ENCODE measurements at regions not wholly inside any gene's neighbourhood (a gene's known extent, or its start where the extent isn't known, plus 50 kb on each side); places are given as distances from the start of the nearest gene placed in this dataset.
"Not testable (repeated sequence)": the region's sequence is repeated elsewhere in the genome, so short reads cannot be mapped to it uniquely, and the experiment has no call there.

DNA sequence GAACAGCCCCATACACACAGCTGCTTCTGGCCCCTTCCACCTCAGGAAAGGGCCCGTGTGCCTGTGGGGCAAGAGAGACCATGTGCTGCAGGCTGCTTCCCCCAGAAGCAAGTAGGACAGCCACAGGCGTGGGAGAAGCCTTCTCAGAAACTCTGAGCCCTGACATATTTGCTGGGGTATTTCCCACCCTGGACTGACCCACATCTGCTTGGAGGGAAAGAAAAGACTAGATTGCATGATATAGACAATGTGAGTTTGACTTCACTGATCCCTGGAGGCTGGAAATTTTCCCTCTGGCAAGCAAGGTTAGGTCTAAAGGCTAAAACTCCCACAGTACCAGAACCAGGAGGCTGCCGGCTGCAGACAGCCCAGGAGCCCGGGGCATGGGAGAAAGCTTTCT is 213.3 kb upstream of the SSTR4 start:
- no peak for DNase-seq

DNA sequence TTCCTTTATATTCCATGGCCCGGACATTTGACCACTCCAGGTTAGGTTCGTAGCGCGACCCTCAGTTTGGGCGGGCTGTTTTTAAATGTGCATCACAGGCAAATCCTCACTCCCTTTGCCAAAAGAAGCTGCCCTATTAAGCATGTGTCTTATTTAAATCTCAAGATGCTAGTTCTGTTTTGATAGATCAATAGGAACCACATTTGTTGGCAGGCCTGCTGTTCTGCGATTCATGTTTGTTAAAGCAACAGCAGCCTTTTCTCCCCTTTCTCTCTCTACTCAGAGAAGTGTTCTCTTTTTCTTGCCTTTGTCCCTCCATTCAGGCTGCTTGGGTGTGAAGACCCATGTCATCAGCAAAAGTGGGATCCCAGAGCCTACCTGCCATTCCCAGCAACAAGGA is 212.0 kb upstream of the SSTR4 start:
- no peak for DNase-seq

GRCh38 chr20:22824077-22824476 is 211.0 kb upstream of the SSTR4 start:
- DNase-seq: no peak

DNA sequence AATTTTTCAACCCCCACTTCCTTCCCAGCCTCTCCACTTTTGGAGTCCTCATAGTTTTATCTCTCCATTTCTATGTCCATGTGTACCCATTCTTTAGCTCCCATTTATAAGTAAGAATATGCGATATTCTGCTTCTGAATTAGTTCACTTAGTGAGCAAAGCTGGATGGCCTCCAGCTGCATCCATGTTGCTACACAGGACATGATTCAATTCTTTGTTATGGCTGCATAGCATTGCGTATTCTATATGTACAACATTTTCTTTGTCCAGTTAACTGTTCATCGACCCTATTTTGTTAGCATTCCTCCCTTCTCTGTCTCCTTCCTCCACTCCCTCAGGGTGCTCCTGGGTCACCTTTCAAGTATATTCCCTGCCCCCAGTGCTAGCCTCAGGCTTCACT is 210.0 kb upstream of the SSTR4 start:
- no peak for DNase-seq

DNA sequence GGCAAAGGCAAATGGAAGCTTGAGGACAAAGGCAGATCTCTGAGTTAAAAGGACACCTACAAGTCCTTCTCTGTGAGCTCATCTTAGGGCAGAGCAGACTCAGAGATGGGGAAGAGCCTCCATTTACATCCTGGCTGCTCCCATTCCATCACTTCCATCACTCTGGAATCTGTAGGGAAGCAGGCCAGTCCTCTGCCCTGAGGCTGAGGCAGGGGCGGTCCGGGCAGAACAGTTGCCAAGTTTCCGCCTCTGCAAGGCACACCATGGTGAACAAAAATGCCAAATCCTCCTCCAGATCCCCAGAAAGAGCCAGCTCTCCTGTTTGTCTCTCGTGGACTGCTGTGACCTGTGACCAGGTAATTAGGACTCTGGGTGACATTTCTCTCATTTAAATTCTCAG is 209.6 kb upstream of the SSTR4 start:
- no peak for DNase-seq

GRCh38 chr20:22826306-22827230 is 208.5 kb upstream of the SSTR4 start:
- DNase-seq: no peak

- no peak for DNase-seq
Measured at GRCh38 chr20:22827916-22828315, 207.2 kb upstream of the SSTR4 start.

- no peak for DNase-seq
Measured at GRCh38 chr20:22829356-22829755, 205.8 kb upstream of the SSTR4 start.

GRCh38 chr20:22830138-22830537 is 205.0 kb upstream of the SSTR4 start:
- no peak for DNase-seq

DNA sequence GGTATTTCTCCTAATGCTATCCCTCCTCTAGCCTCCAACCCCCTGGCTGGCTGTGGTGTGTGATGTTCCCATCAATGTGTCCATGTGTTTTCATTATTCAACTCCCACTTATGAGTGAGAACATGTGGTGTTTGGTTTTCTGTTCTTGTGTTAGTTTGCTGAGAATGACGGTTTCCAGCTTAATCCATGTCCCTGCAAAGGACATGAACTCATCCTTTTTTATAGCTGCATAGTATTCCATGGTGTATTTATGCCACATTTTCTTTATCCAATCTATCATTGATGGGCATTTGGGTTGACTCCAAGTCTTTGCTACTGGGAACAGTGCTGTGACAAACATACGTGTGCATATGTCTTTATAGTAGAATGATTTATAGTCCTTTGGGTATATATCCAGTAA is 204.4 kb upstream of the SSTR4 start:
- DNase-seq: not testable (repeated sequence)

- DNase-seq: no peak
Measured at GRCh38 chr20:22833851-22834250, 201.3 kb upstream of the SSTR4 start.

DNA sequence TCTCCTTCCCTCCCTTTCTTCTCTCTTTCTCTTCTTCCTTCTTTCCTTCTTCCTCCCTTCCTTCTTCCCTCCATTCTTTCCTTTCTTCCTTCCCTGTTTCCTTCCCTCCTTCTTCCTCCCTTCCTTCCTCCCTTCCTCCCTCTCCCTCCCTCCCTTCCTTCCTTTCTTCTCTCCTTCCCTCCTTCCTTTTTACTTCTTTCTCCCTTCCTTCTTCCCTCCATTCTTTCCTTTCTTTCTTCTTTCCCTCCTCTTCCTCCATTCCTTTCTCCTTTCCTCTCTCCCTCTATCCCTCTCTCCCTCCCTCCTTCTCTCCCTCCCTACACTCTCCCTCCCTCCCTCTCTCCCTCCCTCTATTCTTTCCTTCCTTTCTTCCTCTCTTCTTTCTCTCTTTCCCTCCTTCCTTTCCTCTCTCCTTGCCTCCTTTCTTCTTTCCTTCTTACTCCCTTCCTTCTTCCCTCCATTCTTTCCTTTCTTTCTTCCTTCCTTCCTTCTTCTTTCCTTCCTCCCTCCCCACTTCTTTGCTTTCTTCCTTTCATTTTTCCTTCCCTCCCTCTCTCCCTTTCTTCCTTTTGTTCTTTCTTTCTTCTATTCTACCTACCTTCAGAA is 200.4 kb upstream of the SSTR4 start:
- no peak for DNase-seq

GRCh38 chr20:22836211-22836610 is 198.9 kb upstream of the SSTR4 start:
- no peak for DNase-seq

DNA sequence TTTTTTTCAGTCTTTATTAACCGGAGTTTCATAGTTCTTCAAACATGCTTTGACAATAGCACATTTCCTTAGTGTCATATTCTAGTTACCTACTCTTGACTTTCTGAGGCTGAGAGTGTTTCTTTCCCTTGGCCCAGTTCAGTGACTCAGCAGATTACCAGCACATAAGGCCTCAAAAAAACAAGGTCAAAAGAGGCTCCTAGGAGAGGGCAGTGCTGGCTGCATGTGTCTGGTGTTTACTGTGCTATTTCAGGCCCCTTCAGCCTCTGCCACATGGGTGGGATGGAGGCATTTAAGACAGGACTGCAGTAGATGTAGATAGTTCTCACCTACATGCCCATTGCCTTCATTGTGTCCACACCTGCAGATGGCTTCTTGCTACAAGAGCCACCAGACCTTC is 198.2 kb upstream of the SSTR4 start:
- no peak for DNase-seq

DNA sequence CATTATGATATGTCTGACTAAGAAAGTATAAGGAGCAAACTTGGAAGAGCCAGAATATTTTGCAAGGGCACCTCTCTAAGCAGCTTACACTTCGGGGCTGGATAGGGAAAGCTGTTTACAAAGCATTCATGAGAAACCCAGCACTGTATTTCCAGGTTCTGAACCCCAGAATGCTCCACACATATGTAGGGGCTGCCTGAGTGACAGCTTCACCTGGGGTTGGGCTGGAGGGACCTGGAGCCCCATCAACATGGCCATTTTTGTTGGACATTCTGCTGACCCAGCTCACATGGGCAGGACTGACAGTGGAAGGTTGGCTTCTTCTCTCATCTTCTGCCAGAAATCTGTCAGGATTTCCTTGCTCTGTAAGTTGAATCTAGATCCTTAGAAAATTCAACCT is 197.1 kb upstream of the SSTR4 start:
- DNase-seq: no peak

- no peak for DNase-seq
Measured at GRCh38 chr20:22841846-22842245, 193.3 kb upstream of the SSTR4 start.

DNA sequence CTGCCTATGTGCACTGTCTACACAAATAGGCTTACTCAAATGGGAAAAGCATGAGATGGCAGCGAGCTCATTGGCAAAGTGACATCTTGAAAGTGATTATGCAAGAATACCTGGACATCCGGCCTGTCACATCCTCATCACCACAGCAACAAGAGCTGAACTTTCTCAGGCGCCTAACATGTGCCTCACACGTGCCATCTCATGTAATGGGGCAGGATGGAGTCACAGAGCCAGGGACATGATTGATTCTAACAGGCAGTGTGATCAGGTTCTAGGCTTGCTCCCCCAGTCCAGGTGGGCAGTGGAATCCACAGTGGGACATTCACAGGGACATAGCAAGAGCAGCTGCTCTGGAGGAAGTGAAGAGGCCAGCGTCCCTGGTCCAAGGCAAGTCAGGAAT is 192.3 kb upstream of the SSTR4 start:
- no peak for DNase-seq

GRCh38 chr20:22844959-22845358 is 190.2 kb upstream of the SSTR4 start:
- no peak for DNase-seq

DNA sequence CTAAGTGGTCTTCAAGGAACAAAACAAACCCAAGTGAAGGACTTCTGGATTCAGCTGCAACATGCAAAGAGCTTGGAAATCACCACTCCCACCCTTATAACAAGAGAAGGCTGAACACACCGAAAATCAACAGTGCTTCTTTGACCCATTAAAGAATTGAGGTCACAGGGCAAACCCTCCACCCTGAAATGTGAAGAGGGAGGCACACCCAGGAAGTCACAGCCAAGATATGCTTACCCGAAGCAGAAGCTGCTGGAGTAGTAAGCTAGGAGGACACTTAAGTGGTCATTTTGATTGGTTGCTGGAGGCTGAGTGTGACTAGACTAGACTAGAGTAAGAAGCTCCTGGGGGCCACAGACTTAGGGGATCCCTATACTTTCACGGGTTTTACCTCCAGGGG is 188.2 kb upstream of the SSTR4 start:
- DNase-seq: no peak

DNA sequence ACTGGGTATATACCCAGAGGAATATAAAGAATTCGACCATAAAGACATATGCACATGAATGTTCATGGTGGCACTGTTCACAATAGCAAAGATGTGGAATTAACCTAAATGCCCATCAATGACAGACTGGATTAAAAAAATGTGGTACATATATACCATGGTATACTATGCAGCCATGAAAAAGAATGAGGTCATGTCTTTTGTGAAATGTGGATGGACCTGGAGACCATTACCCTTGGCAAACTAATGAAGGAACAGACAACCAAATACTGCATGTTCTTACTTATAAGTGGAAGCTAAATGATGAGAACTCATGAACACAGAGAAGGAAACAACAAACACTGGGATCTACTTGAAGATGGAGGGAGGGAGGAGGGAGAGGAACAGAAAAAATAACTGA is 186.7 kb upstream of the SSTR4 start:
- no peak for DNase-seq

DNA sequence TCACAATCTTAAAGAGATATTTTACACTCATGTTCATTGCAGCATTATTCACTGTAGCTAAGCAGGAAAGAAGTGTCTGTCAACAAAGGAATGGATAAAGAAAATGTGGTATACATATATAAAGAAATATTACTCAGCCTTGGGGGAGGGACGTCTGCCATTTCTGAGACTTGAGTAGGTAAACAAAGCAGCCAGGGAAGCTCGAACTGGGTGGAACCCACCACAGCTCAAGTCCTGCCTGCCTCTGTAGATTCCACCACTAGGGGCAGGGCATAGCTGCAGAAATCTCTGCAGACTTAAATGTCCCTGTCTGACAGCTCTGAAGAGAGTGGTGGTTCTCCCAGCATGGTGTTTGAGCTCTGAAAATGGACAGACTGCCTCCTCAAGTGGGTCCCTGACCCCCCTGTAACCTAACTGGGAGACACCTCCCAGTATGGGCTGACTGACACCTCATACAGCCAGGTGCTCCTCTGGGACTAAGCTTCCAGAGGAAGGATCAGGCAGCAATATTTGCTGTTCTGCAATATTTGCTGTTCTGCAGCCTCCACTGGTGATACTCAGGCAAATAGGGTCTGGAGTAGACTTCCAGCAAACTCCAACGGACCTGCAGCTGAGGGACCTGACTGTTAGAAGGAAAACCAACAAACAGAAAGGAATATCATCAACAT is 183.3 kb upstream of the SSTR4 start:
- DNase-seq: not testable (repeated sequence)

DNA sequence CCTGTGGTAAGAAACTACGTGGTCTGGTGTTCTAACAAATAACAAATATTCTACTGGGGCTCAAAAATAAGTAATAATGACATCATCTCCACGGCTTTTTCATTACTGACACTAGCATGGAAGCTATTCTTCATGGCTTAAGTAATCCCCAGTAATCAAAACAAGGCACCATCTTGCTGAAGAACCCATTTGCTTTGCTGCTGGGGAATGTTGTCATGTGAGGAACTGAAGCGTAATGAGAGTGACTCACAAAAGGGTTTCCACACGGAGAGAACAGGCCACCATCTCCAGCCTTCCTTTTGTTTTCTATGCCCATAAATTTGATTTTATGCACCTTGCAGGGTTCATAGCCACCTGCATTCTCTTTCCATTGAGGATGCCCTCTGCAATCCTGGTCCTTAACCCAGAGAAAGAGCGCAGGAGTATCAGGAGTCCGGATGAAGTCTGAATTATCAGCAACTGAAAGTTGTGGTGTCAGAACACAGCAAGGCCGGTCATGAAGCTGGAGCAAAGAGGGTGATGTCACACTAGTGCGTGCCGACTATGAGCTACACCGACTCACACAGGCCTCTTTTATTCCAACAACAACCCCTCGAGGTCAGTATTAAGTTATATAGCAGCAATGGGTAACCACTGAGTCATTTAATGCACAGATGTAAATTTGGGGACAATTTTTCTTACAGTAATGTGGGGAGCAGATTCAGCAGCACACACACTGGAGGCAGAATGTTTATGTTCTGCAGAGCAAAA is 173.7 kb upstream of the SSTR4 start:
- no peak for DNase-seq

DNA sequence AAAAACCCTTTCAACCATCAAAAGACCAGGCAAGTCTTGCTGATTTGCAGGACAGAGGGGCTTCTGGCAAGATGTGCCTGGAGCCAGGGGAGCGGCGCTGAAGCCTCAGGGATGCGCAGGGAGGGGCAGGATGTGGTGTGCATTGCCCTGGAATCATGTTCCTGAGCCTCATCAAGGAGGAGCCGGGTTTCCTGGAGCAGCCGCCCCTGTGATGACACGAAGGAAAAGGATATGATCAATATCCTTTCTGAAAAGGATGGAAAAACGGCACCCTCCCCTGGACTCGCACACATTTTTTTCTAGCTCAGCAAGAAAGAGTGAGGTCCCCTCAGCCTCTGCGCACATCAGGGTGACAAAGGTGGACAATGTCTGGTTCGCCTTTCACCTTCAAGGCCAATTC is 173.1 kb upstream of the SSTR4 start:
- DNase-seq: no peak

Measured in NCI-H1048 (cell line).